ENCODE measurements at regions not wholly inside any gene's neighbourhood (a gene's known extent, or its start where the extent isn't known, plus 50 kb on each side); places are given as distances from the start of the nearest gene placed in this dataset.

DNA sequence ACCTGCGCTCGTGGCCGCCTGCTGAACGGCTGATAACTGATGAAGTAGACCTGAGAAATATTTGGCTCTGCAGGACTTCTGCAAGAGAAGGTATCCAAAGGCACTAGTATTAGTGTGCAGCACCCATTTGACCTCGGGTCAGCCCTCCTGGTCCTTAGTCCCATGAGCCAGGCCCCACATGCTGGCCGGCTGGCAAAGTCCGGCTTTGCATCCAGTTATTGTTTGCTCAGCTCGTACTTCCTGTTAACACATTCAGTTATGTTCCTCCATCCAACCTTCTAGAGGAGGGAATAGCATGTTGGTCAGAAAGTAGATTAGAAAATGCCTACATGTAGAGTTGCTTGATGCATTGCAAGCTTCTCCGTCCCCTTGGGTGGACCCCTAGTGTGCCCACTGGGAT, 385.7 kb upstream of the RGMA start:
- no peaks in the 10 kb centered on the region for H3K27me3 Mint-ChIP-seq
- no peaks in the 10 kb centered on the region for H3K4me1 Mint-ChIP-seq (ENCODE audit: low read depth)
- no peak overlapping the region for H3K4me3 Mint-ChIP-seq
- ChIA-PET POLR2A (no interaction called here), CTCF (no interaction called here)
- no peak overlapping the region for H3K27ac Mint-ChIP-seq
- no peak for DNase-seq
- no peaks in the 10 kb centered on the region for H3K9me3 Mint-ChIP-seq
- H3K36me3 Mint-ChIP-seq, result no peaks in the 10 kb centered on the region
- intact Hi-C loops (cut with micrococcal nuclease), result no loop called here

DNA sequence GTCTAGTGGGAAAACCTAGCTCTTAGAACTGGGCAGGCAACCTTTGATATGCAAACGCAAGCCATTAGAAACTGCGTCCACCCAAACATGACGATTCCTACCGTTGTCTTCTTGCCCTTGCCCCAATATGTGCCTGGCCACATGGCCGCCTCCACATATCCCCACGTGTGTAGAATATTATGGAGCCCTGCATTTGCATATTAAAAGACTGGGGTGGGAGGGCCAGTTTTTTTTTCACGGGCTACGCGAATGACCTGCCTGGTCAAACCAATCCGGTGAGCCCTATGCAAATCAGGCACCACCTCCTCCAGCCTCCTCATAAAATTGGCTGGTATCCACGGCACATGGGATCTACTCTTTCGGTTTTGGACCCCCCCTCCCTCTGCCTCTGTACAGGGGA, 381.0 kb upstream of the RGMA start:
- Mint-ChIP-seq H3K36me3 (no peaks in the 10 kb centered on the region), H3K4me1 (ENCODE audit: low read depth) (no peaks in the 10 kb centered on the region), H3K9me3 (no peaks in the 10 kb centered on the region), H3K4me3 (no peak overlapping the region), H3K27me3 (no peaks in the 10 kb centered on the region), H3K27ac (no peak overlapping the region)
- DNase-seq, result no peak
- ChIA-PET POLR2A (no interaction called here), CTCF (no interaction called here)
- intact Hi-C loops (cut with micrococcal nuclease), result no loop called here

DNA sequence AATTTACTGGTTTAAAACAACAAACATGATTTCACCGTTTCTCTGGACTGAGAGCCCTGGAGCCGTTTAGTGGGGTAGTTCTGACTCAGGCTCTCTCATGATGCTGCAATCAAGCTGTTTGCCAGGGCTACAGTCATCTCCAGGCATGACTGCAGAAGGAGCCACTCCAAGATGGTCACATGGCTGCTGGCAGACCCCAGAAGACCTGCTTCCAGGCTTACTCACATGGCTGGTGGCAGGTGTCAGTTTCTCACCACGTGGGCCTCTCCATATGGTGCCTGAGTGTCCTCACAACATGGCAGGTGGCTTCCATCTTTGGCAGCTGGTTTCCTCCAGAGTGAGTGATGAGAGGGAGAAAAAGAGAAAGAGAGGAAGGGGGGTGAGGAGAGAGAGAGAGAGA, 378.3 kb upstream of the RGMA start:
- Mint-ChIP-seq H3K27ac (no peak overlapping the region), H3K9me3 (no peaks in the 10 kb centered on the region), H3K36me3 (no peaks in the 10 kb centered on the region), H3K27me3 (no peaks in the 10 kb centered on the region), H3K4me1 (ENCODE audit: low read depth) (no peaks in the 10 kb centered on the region), H3K4me3 (no peak overlapping the region)
- intact Hi-C loops (cut with micrococcal nuclease), result no loop called here
- ChIA-PET CTCF (no interaction called here), POLR2A (no interaction called here)
- peak; percentile 10 for DNase-seq

DNA sequence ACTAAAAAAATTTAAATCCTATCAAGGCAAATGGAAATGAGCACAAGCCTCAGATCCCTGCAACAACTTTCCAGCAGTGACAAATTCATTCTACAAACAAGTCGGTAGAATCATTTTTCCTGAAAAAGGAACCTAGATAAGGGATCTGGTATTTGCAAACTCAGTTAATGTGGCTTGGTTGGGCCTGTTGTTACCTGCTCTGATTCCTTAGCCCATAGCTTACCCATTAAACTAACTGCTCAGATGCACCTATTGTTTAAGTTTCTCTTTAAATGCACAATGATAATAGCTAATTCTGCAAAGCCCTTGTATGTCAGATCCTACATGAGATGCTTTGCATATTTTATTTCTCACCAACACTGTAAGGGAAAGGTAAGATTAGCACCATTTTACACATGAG, 377.4 kb upstream of the RGMA start:
- Mint-ChIP-seq H3K27ac (no peak overlapping the region), H3K4me3 (no peak overlapping the region), H3K27me3 (peaks cover under 1% of the 10 kb centered on the region), H3K4me1 (ENCODE audit: low read depth) (no peaks in the 10 kb centered on the region), H3K9me3 (no peaks in the 10 kb centered on the region), H3K36me3 (no peaks in the 10 kb centered on the region)
- no peak for DNase-seq
- intact Hi-C loops (cut with micrococcal nuclease), result no loop called here
- ChIA-PET POLR2A (no interaction called here), CTCF (no interaction called here)

DNA sequence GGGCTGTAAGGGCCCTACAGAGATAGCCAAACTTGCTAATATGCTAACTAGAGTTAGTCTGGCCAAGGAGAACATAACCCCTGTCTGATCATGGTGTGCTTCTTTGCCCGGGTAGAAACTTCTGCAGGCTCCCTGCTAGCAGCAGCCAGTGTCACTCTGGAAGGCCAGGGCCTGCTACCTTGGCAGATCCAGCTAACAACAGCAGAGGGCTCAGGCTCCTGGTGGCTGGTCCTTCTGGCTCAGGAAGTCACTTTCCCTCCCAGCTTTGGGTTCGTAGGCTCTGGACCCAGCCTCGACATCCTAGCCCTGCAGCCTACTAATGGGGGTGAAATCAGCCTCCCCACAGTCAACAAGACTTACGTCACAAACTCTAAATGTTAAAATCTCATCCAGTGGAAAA, 373.7 kb upstream of the RGMA start:
- Mint-ChIP-seq H3K36me3 (no peaks in the 10 kb centered on the region), H3K9me3 (no peaks in the 10 kb centered on the region), H3K4me1 (ENCODE audit: low read depth) (no peaks in the 10 kb centered on the region), H3K27me3 (peaks cover 2% of the 10 kb centered on the region), H3K27ac (no peak overlapping the region), H3K4me3 (no peak overlapping the region)
- CTCF ChIA-PET, result no interaction called here
- POLR2A ChIA-PET, result no interaction called here
- DNase-seq, result no peak
- intact Hi-C loops (cut with micrococcal nuclease), result no loop called here

DNA sequence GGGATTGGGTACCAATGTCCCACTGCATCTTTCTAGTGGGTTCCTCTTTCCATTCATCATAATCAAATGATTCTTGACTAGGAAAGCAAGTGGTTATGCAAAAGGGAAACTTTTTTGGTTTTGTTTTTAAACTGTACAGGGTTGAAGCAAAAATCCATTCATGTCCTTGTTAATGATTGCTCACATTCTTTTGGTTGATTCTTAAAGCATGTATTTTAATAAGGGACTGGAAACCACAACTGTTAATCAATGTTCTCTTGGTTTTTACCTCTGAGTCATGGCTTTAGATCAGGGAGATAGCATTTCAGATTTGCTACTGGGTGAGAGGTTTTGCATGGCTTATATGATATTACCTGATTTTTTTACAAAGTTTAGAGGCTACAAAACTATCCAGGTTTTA, 371.7 kb upstream of the RGMA start:
- no peaks in the 10 kb centered on the region for H3K36me3 Mint-ChIP-seq
- H3K4me3 Mint-ChIP-seq, result no peak overlapping the region
- DNase-seq, result no peak
- POLR2A ChIA-PET, result no interaction called here
- H3K27me3 Mint-ChIP-seq, result peaks cover 2% of the 10 kb centered on the region
- H3K9me3 Mint-ChIP-seq, result no peaks in the 10 kb centered on the region
- H3K4me1 Mint-ChIP-seq (ENCODE audit: low read depth), result no peaks in the 10 kb centered on the region
- CTCF ChIA-PET, result no interaction called here
- H3K27ac Mint-ChIP-seq, result no peak overlapping the region
- intact Hi-C loops (cut with micrococcal nuclease), result no loop called here

DNA sequence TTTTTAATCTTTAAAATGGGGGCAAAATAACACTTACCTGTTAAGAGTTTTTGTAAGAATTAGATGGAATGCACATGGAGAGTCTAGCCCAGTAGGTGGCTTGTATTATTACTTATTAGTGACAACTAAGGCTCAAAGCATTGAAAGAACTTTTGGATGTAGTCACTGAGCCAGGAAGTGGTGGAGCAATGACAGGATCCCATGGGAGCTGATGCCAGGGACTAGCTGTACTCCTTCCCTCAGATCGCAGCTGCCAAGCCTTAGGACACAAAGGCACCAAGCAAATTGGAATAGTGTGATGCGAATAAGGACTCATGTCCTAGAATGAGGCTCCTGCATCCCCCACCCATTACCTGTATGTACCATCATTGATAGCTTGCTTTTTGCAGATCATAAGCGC, 370.4 kb upstream of the RGMA start:
- no peaks in the 10 kb centered on the region for H3K4me1 Mint-ChIP-seq (ENCODE audit: low read depth)
- peaks cover 2% of the 10 kb centered on the region for H3K27me3 Mint-ChIP-seq
- no peaks in the 10 kb centered on the region for H3K9me3 Mint-ChIP-seq
- no peaks in the 10 kb centered on the region for H3K36me3 Mint-ChIP-seq
- no peak overlapping the region for H3K27ac Mint-ChIP-seq
- ChIA-PET POLR2A (no interaction called here), CTCF (no interaction called here)
- intact Hi-C loops (cut with micrococcal nuclease), result no loop called here
- no peak overlapping the region for H3K4me3 Mint-ChIP-seq
- DNase-seq, result no peak

DNA sequence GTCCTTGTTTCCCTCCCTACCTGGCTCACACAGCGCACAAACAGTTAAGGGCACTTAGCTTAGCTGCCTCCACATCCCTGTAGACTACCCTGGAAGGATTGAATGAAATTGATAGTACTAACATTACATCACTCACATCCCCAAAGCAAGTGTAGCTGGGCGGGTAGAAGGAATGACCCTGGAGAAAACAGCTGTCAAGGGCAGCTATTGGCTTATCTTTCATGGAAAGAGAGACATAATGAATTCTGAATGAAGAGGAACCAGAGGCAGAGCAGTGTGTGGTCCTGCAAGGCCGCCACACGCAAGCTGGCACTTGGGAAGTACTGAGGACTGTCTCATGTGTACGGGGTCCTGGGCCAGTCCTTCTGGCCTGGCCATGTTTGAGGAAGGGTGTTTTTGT, 369.6 kb upstream of the RGMA start:
- H3K4me1 Mint-ChIP-seq (ENCODE audit: low read depth), result no peaks in the 10 kb centered on the region
- no peaks in the 10 kb centered on the region for H3K9me3 Mint-ChIP-seq
- peaks cover 2% of the 10 kb centered on the region for H3K27me3 Mint-ChIP-seq
- intact Hi-C loops (cut with micrococcal nuclease), result no loop called here
- no peaks in the 10 kb centered on the region for H3K36me3 Mint-ChIP-seq
- no peak for DNase-seq
- ChIA-PET POLR2A (no interaction called here), CTCF (no interaction called here)
- H3K27ac Mint-ChIP-seq, result no peak overlapping the region
- no peak overlapping the region for H3K4me3 Mint-ChIP-seq

DNA sequence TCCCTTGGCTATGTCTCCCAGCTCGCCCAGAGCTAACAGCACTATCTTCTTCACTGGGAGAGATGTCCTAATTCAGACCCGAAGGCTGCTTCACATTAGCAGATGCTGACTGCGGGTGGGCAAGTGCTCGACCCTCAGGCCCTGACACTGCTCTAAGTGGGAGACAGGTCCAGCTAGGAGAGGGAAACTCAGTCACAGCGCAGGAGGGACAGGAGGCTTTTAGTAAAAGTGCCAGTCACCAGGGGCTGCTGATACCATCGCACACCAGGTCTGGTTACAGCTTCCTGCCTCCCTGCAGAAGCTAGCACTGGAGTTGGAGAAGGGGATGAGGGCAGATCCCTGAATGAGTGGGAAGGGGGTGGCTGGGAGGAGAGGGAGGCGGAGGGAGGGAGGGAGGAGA, 365.8 kb upstream of the RGMA start:
- Mint-ChIP-seq H3K4me1 (ENCODE audit: low read depth) (no peaks in the 10 kb centered on the region), H3K4me3 (no peak overlapping the region), H3K9me3 (no peaks in the 10 kb centered on the region), H3K36me3 (no peaks in the 10 kb centered on the region), H3K27ac (no peak overlapping the region), H3K27me3 (no peaks in the 10 kb centered on the region)
- DNase-seq, result no peak
- POLR2A ChIA-PET, result no interaction called here
- CTCF ChIA-PET, result no interaction called here
- intact Hi-C loops (cut with micrococcal nuclease), result no loop called here

DNA sequence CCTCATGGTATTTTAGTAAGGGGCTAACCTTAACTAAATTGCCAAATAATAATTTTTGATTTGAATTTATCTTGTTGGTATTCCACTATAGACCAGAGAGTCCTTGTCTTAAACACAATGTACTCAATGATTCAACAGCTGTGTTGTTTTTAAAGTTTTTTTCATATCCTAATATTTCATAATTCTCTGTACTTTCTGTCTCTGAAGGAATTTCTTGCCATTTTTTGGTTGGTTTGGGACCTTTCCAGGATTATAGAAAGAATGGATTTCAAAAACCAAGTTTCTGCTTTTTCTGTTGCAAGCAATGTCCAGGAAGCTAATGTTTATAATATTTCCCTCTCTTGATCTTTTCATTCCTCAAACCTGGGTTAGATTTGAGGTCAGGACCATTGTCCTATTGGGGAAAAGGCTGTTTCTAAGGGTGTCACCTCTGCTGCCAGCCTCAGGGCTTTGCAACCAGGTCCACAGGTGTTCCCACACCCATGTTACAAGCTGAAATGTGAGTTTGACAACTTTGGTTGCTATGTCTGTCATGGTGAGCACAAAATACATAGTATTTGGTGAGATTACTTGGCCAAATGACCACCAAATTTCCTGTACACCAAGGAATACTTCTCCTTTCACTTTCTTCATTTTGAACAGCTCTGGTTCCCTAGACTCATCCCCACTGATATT, 363.7 kb upstream of the RGMA start:
- H3K27ac Mint-ChIP-seq, result no peak overlapping the region
- intact Hi-C loops (cut with micrococcal nuclease), result no loop called here
- no peak for DNase-seq
- no peaks in the 10 kb centered on the region for H3K4me1 Mint-ChIP-seq (ENCODE audit: low read depth)
- ChIA-PET CTCF (no interaction called here), POLR2A (no interaction called here)
- H3K27me3 Mint-ChIP-seq, result no peaks in the 10 kb centered on the region
- H3K9me3 Mint-ChIP-seq, result no peaks in the 10 kb centered on the region
- no peak overlapping the region for H3K4me3 Mint-ChIP-seq
- H3K36me3 Mint-ChIP-seq, result no peaks in the 10 kb centered on the region

DNA sequence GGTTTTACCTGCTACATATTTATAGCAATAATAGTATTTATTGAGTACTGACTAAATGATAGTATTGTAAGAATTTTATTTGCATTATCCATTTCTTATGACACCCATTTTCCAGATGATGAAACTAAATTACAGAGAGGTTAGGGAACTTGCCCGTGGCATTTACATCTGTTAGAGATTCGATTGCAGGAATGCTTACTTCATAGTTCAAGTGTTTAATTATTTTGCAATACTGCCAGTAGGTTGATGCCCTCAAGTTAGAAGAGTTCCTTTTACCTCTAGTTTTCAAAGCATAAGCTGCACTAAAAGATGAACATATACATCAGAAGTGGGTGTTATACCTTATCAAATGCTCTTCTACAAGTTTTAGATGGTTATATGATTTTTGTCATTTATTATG, 362.8 kb upstream of the RGMA start:
- ChIA-PET POLR2A (no interaction called here), CTCF (no interaction called here)
- Mint-ChIP-seq H3K27ac (no peak overlapping the region), H3K9me3 (no peaks in the 10 kb centered on the region), H3K36me3 (no peaks in the 10 kb centered on the region), H3K4me1 (ENCODE audit: low read depth) (no peaks in the 10 kb centered on the region), H3K27me3 (no peaks in the 10 kb centered on the region), H3K4me3 (no peak overlapping the region)
- intact Hi-C loops (cut with micrococcal nuclease), result no loop called here
- DNase-seq, result no peak

DNA sequence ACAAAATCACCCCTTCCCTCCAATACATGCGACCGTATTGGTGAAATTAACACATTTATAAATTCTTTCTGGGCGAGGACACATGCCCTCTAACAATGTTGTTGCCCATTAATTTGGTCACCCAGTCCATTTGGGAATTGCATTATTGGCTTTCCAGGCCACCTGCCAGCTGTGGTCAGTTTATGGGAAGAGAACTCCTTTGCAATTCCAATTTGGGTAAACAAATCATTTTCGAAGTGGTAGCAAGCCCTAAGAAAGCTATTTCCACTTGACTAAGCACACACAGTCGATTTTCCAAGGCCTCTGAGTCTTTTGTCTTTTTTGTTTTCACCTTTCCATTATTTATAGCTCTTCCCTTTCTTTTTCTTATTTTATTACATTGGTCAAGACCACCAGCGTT, 362.3 kb upstream of the RGMA start:
- H3K4me3 Mint-ChIP-seq, result no peak overlapping the region
- intact Hi-C loops (cut with micrococcal nuclease), result no loop called here
- CTCF ChIA-PET, result no interaction called here

DNA sequence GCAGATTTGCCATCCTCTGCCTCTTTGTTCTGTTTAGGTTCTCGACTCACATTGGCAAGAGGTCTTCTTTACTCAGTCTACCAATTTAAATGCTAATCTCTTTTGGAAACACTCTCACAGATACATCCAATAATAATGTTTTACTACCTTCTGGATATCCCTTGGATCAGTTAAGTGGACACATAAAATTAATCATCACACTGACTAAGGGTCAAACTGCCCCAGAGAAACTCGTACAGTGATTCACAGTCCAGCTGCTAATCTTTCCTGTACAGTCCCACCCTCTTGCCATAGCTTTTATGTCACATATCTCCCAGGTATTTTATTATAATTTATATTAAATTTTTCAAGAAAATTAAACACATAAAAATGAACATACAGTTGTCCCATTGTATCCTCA, 360.8 kb upstream of the RGMA start:
- no peaks in the 10 kb centered on the region for H3K9me3 Mint-ChIP-seq
- intact Hi-C loops (cut with micrococcal nuclease), result no loop called here
- CTCF ChIA-PET, result no interaction called here
- H3K36me3 Mint-ChIP-seq, result no peaks in the 10 kb centered on the region
- POLR2A ChIA-PET, result no interaction called here
- H3K4me3 Mint-ChIP-seq, result no peak overlapping the region
- no peaks in the 10 kb centered on the region for H3K27me3 Mint-ChIP-seq
- H3K27ac Mint-ChIP-seq, result no peak overlapping the region
- no peak for DNase-seq
- H3K4me1 Mint-ChIP-seq (ENCODE audit: low read depth), result no peaks in the 10 kb centered on the region

More for the DNA sequence above, 362.3 kb upstream of the RGMA start:
- no peak for DNase-seq
- POLR2A ChIA-PET, result no interaction called here
- Mint-ChIP-seq H3K36me3 (no peaks in the 10 kb centered on the region), H3K9me3 (no peaks in the 10 kb centered on the region), H3K27me3 (no peaks in the 10 kb centered on the region), H3K27ac (no peak overlapping the region), H3K4me1 (ENCODE audit: low read depth) (no peaks in the 10 kb centered on the region)

DNA sequence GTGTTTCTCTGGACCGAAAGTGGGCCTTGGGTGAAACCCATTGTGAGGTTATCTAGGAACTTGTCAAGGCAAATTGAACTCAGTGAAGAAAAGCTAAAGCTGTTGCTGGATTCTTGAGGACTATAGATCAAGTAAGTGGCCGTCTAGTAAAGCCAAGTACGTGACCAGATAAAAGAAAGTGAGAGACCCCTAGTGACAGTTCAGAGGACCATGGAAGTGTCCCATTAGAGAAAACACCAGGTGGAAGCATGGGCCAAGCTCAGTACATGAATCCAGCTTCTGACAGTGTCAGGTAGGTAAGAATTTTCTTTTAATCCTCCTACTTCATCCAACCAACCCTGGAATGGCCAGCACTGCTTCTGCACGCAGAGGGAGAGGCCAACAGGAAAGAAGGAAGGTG, 349.3 kb upstream of the RGMA start:
- ChIA-PET POLR2A (no interaction called here), CTCF (no interaction called here)
- Mint-ChIP-seq H3K27me3 (peaks cover 18% of the 10 kb centered on the region), H3K4me1 (ENCODE audit: low read depth) (no peaks in the 10 kb centered on the region), H3K36me3 (no peaks in the 10 kb centered on the region), H3K27ac (no peak overlapping the region), H3K9me3 (no peaks in the 10 kb centered on the region), H3K4me3 (no peak overlapping the region)
- no peak for DNase-seq
- intact Hi-C loops (cut with micrococcal nuclease), result no loop called here
